ENCODE measurements at regions not wholly inside any gene's neighbourhood (a gene's known extent, or its start where the extent isn't known, plus 50 kb on each side); places are given as distances from the start of the nearest gene placed in this dataset.

GRCh38 chr3:18061737-18062656, 319.6 kb upstream of the TBC1D5 start:
- Histone ChIP-seq H3K4me3 (no peak overlapping the region), H3K27ac (peak overlapping the region in 1 of 21 experiments; percentile 52)

GRCh38 chr3:18058666-18059065, 316.2 kb upstream of the TBC1D5 start:
- no peak overlapping the region for H3K27ac ChIP-seq
- no peak overlapping the region for H3K4me3 ChIP-seq

GRCh38 chr3:18057471-18058091, 315.1 kb upstream of the TBC1D5 start:
- Histone ChIP-seq H3K4me3 (no peak overlapping the region), H3K27ac (no peak overlapping the region)

- H3K27ac ChIP-seq: no peak overlapping the region
Observed at GRCh38 chr3:18054625-18055024, 312.2 kb upstream of the TBC1D5 start.

GRCh38 chr3:18051306-18051705, 308.9 kb upstream of the TBC1D5 start:
- no peak overlapping the region for H3K27ac ChIP-seq
- H3K4me3 ChIP-seq: no peak overlapping the region

More at GRCh38 chr3:18054625-18055024, 312.2 kb upstream of the TBC1D5 start:
- H3K4me3 ChIP-seq: no peak overlapping the region

GRCh38 chr3:18049096-18049495, 306.7 kb upstream of the TBC1D5 start:
- Histone ChIP-seq H3K4me3 (no peak overlapping the region), H3K27ac (no peak overlapping the region)

- Histone ChIP-seq H3K27ac (no peak overlapping the region), H3K4me3 (no peak overlapping the region)
Observed at GRCh38 chr3:18047052-18047451, 304.6 kb upstream of the TBC1D5 start.

GRCh38 chr3:18046131-18046915, 303.9 kb upstream of the TBC1D5 start:
- H3K4me3 ChIP-seq: no peak overlapping the region
- H3K27ac ChIP-seq: no peak overlapping the region

- Histone ChIP-seq H3K4me3 (no peak overlapping the region), H3K27ac (no peak overlapping the region)
Observed at GRCh38 chr3:18044971-18045880, 302.8 kb upstream of the TBC1D5 start.

- Histone ChIP-seq H3K27ac (no peak overlapping the region), H3K4me3 (no peak overlapping the region)
Observed at GRCh38 chr3:18044191-18044590, 301.8 kb upstream of the TBC1D5 start.

GRCh38 chr3:18036450-18036815, 294.0 kb upstream of the TBC1D5 start:
- H3K27ac ChIP-seq: no peak overlapping the region
- H3K4me3 ChIP-seq: no peak overlapping the region

- H3K27ac ChIP-seq: no peak overlapping the region
Observed at GRCh38 chr3:18035641-18036449, 293.4 kb upstream of the TBC1D5 start.

GRCh38 chr3:18033581-18034108, 291.2 kb upstream of the TBC1D5 start:
- no peak overlapping the region for H3K4me3 ChIP-seq
- H3K27ac ChIP-seq: no peak overlapping the region

More at GRCh38 chr3:18035641-18036449, 293.4 kb upstream of the TBC1D5 start:
- H3K4me3 ChIP-seq: no peak overlapping the region

- H3K27ac ChIP-seq: no peak overlapping the region
- no peak overlapping the region for H3K4me3 ChIP-seq
Observed at GRCh38 chr3:18030371-18030870, 288.0 kb upstream of the TBC1D5 start.

- Histone ChIP-seq H3K4me3 (no peak overlapping the region), H3K27ac (no peak overlapping the region)
Observed at GRCh38 chr3:18027161-18027939, 284.9 kb upstream of the TBC1D5 start.

- no peak overlapping the region for H3K4me3 ChIP-seq
Observed at GRCh38 chr3:18024715-18025114, 282.3 kb upstream of the TBC1D5 start.

GRCh38 chr3:18019161-18019495, 276.7 kb upstream of the TBC1D5 start:
- Histone ChIP-seq H3K27ac (no peak overlapping the region), H3K4me3 (no peak overlapping the region)

More at GRCh38 chr3:18024715-18025114, 282.3 kb upstream of the TBC1D5 start:
- H3K27ac ChIP-seq: no peak overlapping the region
